LHCN-M2 (cell line): ENCODE measurements at regions not wholly inside any gene's neighbourhood (a gene's known extent, or its start where the extent isn't known, plus 50 kb on each side); places are given as distances from the start of the nearest gene placed in this dataset.
A peak's percentile ranks its signal among the peaks of the same experiment; 100 is the strongest.
"Not testable (repeated sequence)": the region's sequence is repeated elsewhere in the genome, so short reads cannot be mapped to it uniquely, and the experiment has no call there.

Source experiments
- DNase-seq: peaks from one replicate; pipeline ENCODE4 v3.0.0-alpha.2; 2012; ENCODE audit warnings: low read depth

DNA sequence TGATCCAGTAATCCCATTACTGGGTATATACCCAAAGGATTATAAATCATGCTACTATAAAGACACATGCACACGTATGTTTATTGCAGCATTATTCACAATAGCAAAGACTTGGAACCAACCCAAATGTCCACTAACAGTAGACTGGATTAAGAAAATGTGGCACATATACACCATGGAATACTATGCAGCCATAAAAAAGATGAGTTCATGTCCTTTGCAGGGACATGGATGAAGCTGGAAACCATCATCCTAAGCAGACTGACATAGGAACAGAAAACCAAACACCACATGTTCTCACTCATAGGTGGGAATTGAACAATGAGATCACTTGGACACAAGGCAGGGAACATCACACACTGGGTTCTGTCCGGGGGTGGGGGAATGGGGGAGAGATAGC lies 277.1 kb downstream of the COG6 start:
- DNase-seq: not testable (repeated sequence)

DNA sequence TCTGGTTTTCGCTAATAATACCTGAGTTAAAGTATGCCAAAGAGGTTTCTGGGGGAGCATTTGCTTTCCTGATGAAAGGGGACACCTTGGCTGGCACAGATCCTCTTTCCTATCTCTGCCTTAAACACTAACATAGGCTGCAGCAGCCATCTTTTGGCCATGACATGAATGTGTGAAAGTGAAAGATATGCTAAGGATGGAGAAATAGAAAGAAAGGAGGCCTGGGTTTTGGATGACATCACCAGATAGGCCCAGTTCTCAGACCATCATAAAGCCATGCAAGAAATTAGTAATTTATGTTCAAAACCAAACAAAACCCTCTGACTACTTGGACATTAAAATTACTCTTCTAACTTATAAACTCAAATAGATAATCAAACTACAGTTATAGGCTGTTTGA lies 279.7 kb downstream of the COG6 start:
- no peak for DNase-seq

DNA sequence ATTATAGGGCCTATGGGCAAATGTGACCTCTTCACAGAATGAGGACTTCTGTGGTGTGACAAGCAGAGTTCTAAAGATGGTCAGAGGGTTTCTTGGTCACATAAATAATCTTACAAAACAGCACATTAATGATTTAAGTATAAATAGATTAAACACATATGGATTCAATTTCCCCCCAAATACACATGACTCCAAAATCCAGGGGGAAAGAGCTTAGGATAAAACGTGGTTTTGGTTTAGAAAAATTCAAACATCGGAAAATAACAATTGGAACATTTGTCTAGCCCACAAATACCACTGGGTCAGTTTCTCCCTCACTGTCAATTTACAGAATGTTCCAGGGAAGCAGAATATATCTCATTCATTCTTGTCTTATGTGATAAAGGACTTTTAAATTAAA lies 283.1 kb downstream of the COG6 start:
- no peak for DNase-seq

DNA sequence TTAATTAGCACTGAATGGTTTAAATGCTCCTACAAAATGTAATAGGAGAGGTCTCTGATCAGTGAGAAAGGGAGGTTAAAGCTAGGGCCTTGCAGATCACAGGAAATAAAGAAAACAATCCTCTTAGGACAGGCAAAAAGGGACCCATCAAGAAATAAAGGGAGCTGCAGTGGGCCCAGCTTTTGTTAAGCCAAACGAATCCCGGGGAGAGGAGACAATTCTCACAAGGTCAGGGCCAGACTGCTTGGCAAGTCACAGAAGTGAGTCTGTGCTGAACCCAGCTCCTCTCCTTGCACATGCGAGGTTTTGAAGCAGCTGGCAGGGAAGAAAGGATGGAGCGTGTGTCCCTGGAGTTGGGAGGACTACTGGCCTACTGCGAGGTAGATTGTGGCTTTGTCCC lies 285.8 kb downstream of the COG6 start:
- no peak for DNase-seq

DNA sequence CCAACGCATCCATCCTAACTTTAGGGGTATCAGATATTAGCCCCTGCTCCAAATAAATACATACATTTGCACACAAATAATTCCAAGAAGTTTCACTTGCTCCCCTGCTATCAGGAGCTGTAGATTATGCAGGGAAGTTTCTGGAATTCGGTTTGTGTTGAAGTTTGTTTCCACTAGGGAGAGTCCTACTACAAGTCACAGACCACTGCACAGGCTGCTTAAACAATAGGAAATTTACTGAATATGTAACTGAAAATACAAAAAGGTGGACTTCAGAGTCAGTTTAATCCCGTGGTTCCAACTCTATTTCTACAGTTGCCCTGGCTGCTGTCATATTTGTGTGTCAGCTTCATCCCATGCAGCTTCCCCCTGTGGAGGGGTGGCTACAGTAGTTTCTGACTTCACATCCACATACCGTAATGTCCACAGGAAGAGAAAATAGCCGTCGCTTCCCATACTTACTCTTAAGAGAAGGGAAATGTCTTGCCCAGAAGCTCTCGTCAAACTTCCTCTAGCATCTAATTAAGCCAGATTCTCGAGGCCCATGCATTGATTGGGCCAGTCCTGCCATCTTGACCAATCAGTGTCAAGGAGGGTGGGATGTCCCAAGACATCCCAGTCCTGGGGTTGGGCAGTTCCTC lies 286.6 kb downstream of the COG6 start:
- DNase-seq: no peak

DNA sequence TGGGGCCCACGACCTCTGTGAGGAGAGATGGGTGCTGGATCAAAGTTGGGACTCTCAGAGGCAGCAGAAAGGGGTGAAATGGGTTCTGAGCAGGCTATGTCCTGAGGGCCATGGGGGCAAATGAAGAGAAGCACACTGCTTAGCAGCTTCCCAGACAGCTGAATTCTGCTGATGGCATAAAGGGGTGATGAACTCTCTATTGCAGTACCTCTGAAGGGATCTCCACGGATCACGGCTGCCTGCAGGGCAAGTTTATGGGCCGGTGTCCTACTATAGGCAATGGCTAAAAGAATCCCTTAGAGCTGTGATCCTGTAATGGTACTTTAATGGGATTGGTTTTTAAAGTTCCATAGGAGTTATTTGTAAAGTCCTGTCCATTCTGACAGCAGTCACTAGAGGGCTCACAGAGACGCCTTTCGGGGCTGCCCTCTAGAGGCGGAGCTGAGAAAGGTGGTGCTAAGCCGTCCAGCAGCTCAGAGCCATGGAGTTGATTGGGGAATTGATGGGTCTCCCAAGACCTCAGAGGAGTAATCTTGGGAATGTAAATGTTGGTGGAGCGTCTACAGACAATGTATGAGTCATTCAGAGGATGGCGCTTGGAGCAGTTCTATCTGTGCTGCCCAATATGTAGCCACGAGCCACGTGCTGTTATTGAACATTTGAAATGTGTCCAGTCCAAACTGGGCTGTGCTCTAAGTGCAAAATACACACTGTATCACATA lies 287.3 kb downstream of the COG6 start:
- peak; percentile 81 for DNase-seq

DNA sequence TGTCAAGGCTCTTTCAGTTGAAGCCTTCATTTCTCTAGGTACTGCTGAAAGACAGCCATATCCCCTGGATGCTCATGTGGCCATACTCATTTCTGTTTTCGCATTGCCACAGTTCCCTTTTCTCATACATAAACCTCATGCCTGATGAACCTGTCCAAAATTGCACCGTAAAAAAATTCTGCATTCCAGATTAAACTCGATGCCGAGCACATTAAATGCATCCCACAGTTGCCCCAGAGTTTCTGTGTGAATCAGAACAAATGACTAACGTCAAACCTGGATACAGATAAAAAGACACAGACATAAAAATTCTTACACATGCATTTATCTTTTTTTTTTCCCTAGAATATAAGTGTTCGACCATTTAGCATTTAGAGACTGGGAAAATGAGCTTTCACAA lies 288.2 kb downstream of the COG6 start:
- no peak for DNase-seq

DNA sequence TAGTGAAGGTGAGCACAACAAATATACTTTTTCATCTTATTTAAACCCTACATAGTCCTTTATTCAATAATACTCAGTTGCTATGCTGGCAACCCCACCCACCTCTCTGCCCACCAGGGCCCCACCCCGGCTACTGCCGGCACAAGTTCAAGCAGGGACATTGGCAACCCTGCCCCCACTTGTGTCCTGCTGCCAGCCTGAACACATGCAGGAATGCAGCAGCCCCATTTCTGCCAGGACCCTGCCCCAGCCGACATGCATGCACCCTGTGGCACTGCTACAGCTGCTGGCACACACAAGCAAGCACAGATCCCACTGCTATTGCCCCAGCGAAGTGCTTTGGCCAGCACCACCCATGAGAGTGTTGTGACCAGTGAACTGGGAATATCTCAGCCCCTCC lies 289.8 kb downstream of the COG6 start:
- no peak for DNase-seq

DNA sequence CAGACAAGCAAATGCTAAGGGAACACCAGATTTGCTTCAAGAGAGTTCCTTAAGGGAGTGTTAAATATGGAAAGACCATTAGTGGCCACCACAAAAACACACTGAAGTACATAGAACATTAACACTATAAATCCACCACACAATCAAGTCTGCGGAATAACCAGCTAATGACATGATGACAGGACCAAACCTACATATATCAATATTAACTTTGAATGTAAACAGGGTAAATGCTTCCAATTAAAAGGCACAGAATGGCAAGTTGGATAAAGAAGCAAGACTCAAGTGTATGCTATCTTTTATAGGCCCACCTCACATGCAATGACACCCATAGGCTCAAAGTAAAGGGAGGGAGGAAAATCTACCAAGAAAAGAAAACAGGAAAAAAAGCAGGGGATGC lies 291.3 kb downstream of the COG6 start:
- no peak for DNase-seq

DNA sequence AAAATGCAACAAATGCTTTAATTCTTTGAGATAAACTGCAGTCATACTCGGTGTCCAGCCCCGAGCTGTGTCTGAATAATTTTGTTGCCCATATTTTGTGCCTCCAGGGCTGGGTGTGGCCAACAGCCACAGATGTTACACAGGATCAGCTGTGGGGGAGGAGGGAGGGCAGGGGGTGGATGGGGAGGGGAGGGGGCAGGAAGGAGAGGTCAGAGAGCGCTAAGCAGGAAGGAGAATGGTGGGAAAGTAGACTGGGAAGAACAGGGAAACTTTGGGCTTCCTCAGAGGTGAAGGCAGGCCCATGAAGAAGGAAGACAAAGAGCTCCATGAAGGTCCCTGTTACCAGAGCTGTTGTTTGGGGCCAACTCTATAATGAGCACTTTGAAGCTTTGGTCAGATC lies 295.8 kb downstream of the COG6 start:
- no peak for DNase-seq

DNA sequence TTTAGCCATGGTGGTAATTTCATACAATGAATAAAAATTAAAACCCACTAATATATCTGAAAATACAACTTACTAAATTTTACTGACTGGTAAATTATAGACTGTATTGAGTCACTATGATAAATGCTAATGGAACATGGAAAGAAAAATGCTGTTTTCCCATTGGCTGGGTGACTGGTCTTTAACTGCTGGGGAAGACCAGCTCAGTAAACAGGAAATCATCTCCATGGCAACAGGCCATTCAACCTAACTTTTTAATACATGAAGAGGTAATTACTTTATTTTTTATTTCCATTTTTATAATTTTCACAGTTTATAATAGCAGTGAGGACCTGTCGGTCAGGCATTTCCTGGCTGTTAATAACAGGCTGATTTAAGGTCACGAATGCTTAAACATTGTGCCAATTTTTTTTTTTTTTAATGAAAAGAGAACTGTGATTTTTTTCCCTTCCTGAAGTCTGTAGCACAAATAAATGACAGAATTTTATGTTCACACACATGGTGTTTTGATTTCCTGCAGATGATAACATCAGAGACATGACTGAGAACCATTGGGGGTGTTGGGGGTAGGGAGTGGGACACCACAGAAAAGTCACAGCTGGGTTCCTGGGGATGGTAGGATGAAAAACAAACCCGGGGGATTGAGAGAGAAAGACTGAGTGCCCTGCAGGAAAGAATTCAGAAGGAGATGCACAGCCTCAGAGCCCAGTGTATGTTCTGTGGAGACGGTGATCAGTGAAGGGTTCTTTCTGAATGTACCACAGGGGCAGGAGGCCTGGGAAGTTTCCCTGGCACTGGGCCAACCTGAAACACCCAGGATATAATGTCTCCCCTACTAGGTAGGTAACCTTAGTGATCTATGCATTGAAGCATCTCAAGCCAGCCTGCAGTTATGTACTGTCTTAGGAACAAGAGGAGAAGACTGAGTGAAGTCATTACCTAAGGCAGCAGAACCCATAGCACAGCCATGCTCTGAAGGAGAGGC lies 297.1 kb downstream of the COG6 start:
- DNase-seq: peak; percentile 54

DNA sequence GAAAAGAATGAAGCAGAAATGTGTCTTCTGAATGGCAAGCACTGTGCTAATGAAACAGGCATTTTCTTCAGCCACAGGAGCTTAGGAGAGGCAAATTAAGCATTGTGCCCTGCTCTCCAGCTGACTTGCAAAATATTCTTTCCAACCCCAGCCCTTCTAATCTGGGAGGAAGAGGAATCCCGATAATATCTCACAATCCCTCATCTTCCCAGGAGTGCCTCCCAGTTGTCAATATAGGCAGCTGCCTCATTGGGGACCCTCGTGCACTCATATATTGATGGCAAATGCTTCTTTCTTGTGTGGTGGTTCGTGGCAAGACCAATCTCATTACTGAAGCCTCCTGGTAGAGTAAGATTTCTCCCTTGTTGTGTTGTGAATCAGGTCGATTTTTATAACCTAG lies 299.0 kb downstream of the COG6 start:
- DNase-seq: no peak

DNA sequence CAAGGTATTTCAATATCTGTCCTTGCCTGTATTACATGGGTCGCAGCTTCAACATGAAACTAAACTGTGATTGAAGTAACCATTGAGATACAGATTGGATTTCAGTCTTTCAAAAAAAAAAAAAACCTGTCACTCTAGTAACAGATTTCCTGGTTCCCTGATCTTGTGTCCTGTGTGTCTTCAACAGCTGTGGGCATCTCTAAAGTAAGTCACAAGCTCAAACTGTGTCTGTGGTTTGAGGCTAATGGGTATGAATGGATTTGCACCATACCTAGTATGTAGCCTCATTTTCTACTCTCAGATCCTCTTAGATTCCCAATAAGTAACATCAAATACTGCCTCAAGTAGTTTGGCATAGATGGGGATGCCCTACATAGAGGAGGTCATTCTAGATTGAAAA lies 300.1 kb downstream of the COG6 start:
- no peak for DNase-seq

DNA sequence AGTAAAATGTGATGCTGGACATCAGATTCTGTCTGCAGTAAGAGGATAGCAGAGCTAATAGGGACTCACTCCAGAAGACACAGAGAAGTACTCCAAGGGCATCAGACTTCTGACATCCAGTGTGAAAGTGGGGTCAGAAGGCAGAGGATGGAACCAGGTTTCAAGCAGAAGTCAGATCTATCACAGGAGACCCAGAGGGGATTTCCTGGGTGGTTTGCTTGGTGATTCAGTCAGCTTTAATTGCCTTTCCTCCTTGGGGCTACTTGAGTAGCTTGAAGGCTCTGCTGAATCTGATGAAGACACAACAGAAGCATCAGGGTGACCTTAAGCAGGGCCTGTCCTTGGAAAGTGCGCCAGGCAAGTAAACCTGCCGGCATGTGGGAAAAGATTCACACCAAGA lies 300.6 kb downstream of the COG6 start:
- no peak for DNase-seq

DNA sequence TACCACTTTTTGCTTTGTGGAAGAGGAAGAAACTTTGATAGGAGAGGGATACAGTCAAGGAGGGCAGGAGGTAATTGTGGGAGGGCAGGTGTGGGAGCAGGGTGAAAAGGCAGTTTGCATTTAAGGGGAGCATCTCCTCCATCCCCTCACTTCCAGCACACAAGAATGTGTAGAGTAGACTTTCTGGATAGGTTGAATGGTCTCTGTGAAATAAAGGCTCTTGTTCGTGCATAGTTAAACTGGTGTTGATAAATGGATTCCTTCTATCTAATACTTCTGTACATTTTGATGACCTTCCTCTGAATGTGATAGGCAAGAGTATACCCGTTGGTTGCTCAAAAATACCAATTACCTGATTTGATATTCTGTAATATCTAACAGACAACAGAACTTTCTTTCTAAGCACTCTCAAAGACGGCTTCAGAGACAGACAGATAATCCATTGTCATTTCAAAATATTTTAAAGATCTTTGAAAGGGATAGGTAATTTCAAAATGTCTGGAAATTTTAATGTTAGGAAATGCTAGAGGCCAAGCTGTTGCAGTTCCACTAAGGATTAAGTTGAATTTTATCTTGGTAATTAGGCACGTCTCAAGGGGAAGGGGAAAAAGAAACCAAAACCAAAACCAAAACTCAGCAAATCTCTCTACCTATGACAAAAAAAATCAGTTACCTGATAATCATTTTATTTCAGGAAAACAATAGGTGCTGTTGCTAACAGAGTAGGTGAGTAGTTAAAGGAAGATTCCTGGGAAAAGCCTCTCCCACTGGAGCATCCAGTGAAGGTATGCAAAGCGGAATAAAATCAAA lies 302.6 kb downstream of the COG6 start:
- no peak for DNase-seq

DNA sequence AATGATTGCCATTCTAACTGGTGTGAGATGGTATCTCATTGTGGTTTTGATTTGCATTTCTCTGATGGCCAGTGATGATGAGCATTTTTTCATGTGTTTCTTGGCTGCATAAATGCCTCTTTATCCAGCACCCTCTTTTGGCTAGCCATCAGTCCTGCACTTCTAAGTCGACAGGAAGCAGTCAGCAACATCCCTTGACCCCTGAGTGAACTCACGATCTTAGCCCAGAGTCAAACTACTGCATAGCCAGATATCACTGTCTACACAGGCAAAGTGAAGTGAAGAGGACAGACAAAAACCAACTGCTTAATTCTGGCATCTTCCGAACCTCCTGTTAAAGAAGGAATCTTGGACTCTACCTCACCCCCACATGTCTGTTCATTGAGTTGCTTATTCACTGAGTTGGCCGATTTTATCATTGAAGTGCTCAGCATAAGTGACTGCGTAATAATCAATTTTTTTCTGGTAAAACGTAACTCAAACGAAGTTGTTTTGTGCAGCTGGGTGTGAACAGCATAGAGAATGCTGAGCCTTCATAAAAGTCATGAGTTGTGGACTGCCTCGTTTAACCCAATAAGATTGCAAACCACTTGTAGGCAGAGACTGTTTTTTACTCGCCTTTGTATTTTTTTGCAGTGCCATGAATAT lies 304.2 kb downstream of the COG6 start:
- peak; percentile 28 for DNase-seq

DNA sequence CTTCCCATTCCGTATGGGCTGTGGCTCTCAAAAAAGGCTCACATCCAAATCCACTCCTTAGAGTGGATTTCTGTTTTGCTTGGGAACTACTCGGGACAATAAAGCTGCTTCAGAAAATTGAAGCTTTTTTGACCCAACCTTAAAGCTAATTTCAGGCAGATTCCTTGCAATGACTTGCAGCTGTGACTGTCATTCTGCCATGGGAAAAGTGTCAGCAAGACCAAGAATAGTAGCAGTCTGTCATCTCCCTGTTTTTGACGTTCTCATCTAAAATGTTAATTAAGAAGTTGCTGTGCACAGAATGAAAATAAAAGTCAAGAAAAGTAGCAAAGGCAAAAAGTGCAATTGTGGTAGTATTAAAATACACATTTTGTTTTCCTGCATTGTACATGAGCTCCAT lies 304.7 kb downstream of the COG6 start:
- DNase-seq: peak; percentile 68

DNA sequence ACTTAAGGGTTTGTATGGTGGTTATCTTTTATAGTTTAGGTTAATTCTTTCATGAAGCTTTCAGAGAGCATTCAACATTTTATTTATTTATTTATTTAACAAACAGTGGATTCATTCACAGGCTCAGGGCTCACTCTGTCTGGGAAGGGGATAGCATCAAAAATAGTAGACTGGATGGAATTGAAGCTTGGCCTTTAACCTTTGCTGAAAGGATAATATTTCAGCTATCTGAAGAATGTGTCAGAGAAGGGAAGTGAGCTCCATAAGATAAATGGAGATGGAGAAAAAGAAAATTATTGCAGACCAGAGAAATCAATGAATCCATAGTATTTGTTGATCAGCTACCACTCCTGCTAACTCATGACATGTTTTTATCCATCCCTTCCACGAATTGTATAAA lies 305.6 kb downstream of the COG6 start:
- peak; percentile 24 for DNase-seq

DNA sequence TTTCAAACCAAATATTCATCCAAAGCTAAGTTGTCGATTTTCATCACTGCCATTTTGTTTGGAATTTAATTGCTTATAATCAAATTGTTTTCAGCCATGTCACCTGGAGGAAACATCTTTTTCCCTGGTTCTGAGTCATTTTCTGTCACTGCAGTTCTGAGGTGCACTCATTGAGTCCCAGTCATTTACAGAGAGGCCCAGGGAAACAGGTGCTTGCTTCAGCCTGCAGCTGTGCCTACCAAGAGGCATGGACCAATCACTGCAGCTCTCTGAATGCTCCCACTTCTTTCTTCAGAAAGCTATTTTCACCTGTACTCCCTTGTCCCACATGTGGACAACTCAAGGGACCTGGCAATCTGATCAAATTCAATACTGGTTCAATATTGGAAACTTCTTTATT lies 308.1 kb downstream of the COG6 start:
- DNase-seq: no peak

DNA sequence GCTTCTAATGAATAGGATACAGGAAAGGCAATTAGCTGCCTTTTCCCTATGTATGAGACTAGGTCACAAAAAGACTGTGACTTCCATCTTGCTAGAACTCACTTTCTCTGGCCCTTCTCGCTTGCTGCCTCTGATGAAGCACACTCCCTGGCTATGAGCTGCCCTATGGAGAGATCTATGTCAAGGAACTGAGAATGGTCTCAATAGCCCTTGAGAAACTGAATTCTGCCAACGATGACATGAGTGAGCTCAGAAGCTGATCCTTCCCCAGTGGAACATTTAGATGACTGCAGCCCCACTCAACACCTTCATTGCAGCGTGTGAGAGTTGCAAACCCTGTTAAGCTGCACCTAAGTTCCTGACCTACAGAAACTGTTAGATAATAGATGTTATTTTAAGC lies 309.8 kb downstream of the COG6 start:
- DNase-seq: no peak
